HL-60 (cell line): ENCODE measurements at regions not wholly inside any gene's neighbourhood (a gene's known extent, or its start where the extent isn't known, plus 50 kb on each side); places are given as distances from the start of the nearest gene placed in this dataset.

ENCODE experiments used
- SPI1 ChIP-seq: IDR thresholded peaks from 2 replicates; pipeline ENCODE4 v1.6.1; 2012; ENCODE audit warnings: low read depth, mild to moderate bottlenecking, borderline replicate concordance
- TF ChIP-seq, protein P1 (sequence below): IDR thresholded peaks from one replicate; pipeline ENCODE4 v1.5.1; 2011; ENCODE audit warnings: low read length, control low read depth, inconsistent platforms; ENCODE audit not compliant: insufficient read depth
- TF ChIP-seq, protein P2 (sequence below): IDR thresholded peaks from 2 replicates; pipeline ENCODE4 v1.6.1; 2012; ENCODE audit warnings: low read depth; ENCODE audit not compliant: insufficient replicate concordance

- TF ChIP-seq, protein P1, sequence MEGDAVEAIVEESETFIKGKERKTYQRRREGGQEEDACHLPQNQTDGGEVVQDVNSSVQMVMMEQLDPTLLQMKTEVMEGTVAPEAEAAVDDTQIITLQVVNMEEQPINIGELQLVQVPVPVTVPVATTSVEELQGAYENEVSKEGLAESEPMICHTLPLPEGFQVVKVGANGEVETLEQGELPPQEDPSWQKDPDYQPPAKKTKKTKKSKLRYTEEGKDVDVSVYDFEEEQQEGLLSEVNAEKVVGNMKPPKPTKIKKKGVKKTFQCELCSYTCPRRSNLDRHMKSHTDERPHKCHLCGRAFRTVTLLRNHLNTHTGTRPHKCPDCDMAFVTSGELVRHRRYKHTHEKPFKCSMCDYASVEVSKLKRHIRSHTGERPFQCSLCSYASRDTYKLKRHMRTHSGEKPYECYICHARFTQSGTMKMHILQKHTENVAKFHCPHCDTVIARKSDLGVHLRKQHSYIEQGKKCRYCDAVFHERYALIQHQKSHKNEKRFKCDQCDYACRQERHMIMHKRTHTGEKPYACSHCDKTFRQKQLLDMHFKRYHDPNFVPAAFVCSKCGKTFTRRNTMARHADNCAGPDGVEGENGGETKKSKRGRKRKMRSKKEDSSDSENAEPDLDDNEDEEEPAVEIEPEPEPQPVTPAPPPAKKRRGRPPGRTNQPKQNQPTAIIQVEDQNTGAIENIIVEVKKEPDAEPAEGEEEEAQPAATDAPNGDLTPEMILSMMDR, result no peak
- TF ChIP-seq, protein P2, sequence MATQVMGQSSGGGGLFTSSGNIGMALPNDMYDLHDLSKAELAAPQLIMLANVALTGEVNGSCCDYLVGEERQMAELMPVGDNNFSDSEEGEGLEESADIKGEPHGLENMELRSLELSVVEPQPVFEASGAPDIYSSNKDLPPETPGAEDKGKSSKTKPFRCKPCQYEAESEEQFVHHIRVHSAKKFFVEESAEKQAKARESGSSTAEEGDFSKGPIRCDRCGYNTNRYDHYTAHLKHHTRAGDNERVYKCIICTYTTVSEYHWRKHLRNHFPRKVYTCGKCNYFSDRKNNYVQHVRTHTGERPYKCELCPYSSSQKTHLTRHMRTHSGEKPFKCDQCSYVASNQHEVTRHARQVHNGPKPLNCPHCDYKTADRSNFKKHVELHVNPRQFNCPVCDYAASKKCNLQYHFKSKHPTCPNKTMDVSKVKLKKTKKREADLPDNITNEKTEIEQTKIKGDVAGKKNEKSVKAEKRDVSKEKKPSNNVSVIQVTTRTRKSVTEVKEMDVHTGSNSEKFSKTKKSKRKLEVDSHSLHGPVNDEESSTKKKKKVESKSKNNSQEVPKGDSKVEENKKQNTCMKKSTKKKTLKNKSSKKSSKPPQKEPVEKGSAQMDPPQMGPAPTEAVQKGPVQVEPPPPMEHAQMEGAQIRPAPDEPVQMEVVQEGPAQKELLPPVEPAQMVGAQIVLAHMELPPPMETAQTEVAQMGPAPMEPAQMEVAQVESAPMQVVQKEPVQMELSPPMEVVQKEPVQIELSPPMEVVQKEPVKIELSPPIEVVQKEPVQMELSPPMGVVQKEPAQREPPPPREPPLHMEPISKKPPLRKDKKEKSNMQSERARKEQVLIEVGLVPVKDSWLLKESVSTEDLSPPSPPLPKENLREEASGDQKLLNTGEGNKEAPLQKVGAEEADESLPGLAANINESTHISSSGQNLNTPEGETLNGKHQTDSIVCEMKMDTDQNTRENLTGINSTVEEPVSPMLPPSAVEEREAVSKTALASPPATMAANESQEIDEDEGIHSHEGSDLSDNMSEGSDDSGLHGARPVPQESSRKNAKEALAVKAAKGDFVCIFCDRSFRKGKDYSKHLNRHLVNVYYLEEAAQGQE, result no peak
- TF ChIP-seq SPI1, result no peak
Measured at GRCh38 chr13:74784959-74785358, 650.8 kb upstream of the KLF12 start.
